Erythroblast (primary cell): ENCODE measurements at regions not wholly inside any gene's neighbourhood (a gene's known extent, or its start where the extent isn't known, plus 50 kb on each side); places are given as distances from the start of the nearest gene placed in this dataset.

Experiments
- GATA1 ChIP-seq: IDR thresholded peaks from 2 replicates; pipeline ENCODE4 v1.6.1; 2011; ENCODE audit warnings: low read depth, mild to moderate bottlenecking, control low read depth, low read length, moderate library complexity
- POLR2A ChIP-seq: IDR thresholded peaks from 2 replicates; pipeline ENCODE4 v1.6.1; 2011; ENCODE audit warnings: mild to moderate bottlenecking, low read length

DNA sequence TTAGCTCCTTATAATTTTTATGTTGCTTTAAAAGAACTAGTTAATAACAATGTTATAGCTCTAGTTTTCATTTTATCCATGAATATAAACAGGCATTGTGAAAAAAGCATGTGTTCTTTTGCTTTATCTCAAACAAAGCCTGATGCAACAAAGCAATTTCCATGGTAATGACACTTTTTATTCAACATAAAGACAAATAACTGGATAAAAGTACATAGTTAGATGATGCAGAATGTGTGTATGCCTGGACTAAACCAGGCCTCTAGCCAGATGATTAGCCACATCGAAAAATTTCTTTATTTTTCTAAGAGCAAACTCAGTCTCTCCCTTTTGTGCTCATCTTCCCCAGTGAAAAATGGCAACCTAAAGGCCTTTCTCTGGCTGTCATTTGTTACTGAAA, 125.6 kb upstream of the TARS1 start:
- no peak for TF ChIP-seq POLR2A
- TF ChIP-seq GATA1: no peak
